Liver (tissue), 8 donors: ENCODE measurements at regions not wholly inside any gene's neighbourhood (a gene's known extent, or its start where the extent isn't known, plus 50 kb on each side); places are given as distances from the start of the nearest gene placed in this dataset.

Source experiments
- DNase-seq: peaks from one replicate; pipeline ENCODE4 v3.0.0-alpha.2; 2017; ENCODE audit warnings: low spot score
- H3K27ac ChIP-seq, 2 donors: one replicate each; pipeline ENCODE4 v1.7.0; 2013; ENCODE audit warnings: inconsistent platforms in 2 of 2, low read length in 2 of 2, control low read depth in 1 of 2, low read depth in 1 of 2, mild to moderate bottlenecking in 1 of 2
- H3K27me3 ChIP-seq, 4 donors: one replicate each; pipeline versions ENCODE4 v1.6.1 to v1.7.0; 2013; ENCODE audit warnings: low read length in 3 of 4, inconsistent platforms in 1 of 4, mild to moderate bottlenecking in 1 of 4, moderate library complexity in 1 of 4; ENCODE audit not compliant: control insufficient read depth in 4 of 4, insufficient read depth in 4 of 4
- H3K36me3 ChIP-seq, 4 donors: one replicate each; pipeline versions ENCODE4 v1.6.1 to v1.7.0; 2013; ENCODE audit warnings: low read length in 3 of 4, mild to moderate bottlenecking in 3 of 4, low read depth in 1 of 4, moderate library complexity in 1 of 4; ENCODE audit not compliant: control insufficient read depth in 4 of 4, insufficient read depth in 3 of 4
- H3K4me1 ChIP-seq, 4 donors: one replicate each; pipeline versions ENCODE4 v1.6.1 to v1.7.0; 2013; ENCODE audit warnings: low read length in 3 of 4, mild to moderate bottlenecking in 3 of 4, moderate library complexity in 1 of 4; ENCODE audit not compliant: control insufficient read depth in 4 of 4, insufficient read depth in 4 of 4
- H3K4me3 ChIP-seq, 3 donors: one replicate each; pipeline versions ENCODE4 v1.6.1 to v1.7.0; 2013; ENCODE audit warnings: low read length in 3 of 3, control low read depth in 1 of 3, low read depth in 1 of 3, mild to moderate bottlenecking in 1 of 3
- H3K9ac ChIP-seq, 2 donors: one replicate each; pipeline ENCODE4 v1.7.0; 2013; ENCODE audit warnings: low read length in 2 of 2, mild to moderate bottlenecking in 2 of 2, moderate library complexity in 2 of 2, control low read depth in 1 of 2, low read depth in 1 of 2
- H3K9me3 ChIP-seq, 4 donors: one replicate each; pipeline versions ENCODE4 v1.6.1 to v1.7.0; 2013; ENCODE audit warnings: low read length in 3 of 4; ENCODE audit not compliant: control insufficient read depth in 4 of 4
- EGR1 ChIP-seq, 2 donors: IDR thresholded peaks; 2 replicates each; pipeline ENCODE4 v1.6.1; 2016 to 2018; ENCODE audit warnings: antibody characterized with exemption in 2 of 2, low read depth in 2 of 2
- FOXA1 ChIP-seq: IDR thresholded peaks from 2 replicates; pipeline ENCODE4 v1.6.1; 2016; ENCODE audit warnings: antibody characterized with exemption
- FOXA2 ChIP-seq: IDR thresholded peaks from 2 replicates; pipeline ENCODE4 v1.6.1; 2016; ENCODE audit warnings: antibody characterized with exemption
- GABPA ChIP-seq, 2 donors: IDR thresholded peaks in 1 of 2; conservative IDR thresholded peaks in 1 of 2; 2 replicates each; pipeline ENCODE4 v1.6.1; 2016; ENCODE audit warnings: antibody characterized with exemption in 2 of 2, mild to moderate bottlenecking in 1 of 2, moderate library complexity in 1 of 2
- HNF4A ChIP-seq, 2 donors: conservative IDR thresholded peaks; 2 replicates each; pipeline ENCODE4 v1.6.1; 2016; ENCODE audit warnings: antibody characterized with exemption in 2 of 2, mild to moderate bottlenecking in 2 of 2
- JUND ChIP-seq, 2 donors: IDR thresholded peaks; 2 replicates each; pipeline ENCODE4 v1.6.1; 2016; ENCODE audit warnings: antibody characterized with exemption in 2 of 2
- RXRA ChIP-seq, 2 donors: IDR thresholded peaks; 2 replicates each; pipeline ENCODE4 v1.6.1; 2017 to 2018; ENCODE audit warnings: antibody characterized with exemption in 2 of 2, mild to moderate bottlenecking in 1 of 2
- SP1 ChIP-seq: IDR thresholded peaks from 2 replicates; pipeline ENCODE4 v1.6.1; 2018; ENCODE audit warnings: antibody characterized with exemption, mild to moderate bottlenecking
- TAF1 ChIP-seq: conservative IDR thresholded peaks from 2 replicates; pipeline ENCODE4 v1.6.1; 2016; ENCODE audit warnings: antibody characterized with exemption, mild to moderate bottlenecking
- YY1 ChIP-seq: IDR thresholded peaks from 2 replicates; pipeline ENCODE4 v1.6.1; 2016; ENCODE audit warnings: antibody characterized with exemption, mild to moderate bottlenecking
- WGBS: extraction: QIAGEN DNeasy Blood & Tissue Kit; methylation state at CpG from one replicate; pipeline ENCODE4 v1.1.7; 2013; 5-methylcytosine and 5-hydroxymethylcytosine counted together
- TF ChIP-seq, protein P1 (sequence below): IDR thresholded peaks from 2 replicates; pipeline ENCODE4 v1.6.1; 2016; ENCODE audit warnings: antibody characterized with exemption
- TF ChIP-seq, protein P2 (sequence below): IDR thresholded peaks from 2 replicates; pipeline ENCODE4 v1.6.1; 2016; ENCODE audit warnings: antibody characterized with exemption
- TF ChIP-seq, protein P3 (sequence below): fragments of 150-350 bp; IDR thresholded peaks from 2 replicates; pipeline ENCODE4 v1.5.1; 2017; ENCODE audit warnings: improper control_type of control experiment, low read depth, low read length; ENCODE audit not compliant: missing input control
- TF ChIP-seq, protein P4 (sequence below): IDR thresholded peaks from 2 replicates; pipeline ENCODE4 v1.6.1; 2016; ENCODE audit warnings: antibody characterized with exemption, mild to moderate bottlenecking
- donor health status: healthy.
- donor health status: healthy.
- donor health status: healthy.
- donor health status: healthy.
- donor health status: healthy.

DNA sequence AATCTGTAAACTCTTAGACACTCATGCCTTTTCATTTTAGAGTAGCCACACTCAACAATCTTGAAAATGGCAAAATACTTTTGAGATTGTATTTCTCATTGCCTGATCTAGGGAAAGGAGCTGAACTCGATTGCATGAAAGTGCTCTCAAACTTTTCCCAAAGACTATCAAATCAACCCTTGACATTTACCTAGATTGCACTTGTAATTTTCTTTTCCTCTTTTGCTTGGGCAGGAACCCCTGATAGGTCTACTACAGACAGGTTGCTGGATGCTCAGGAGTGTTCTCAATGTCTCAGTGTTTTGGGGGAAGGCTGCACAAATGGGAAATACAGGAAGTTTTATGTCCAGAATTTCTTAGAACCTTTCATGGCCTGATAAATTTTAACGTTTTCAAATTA, 468.0 kb upstream of the GJE1 start:
- no peak overlapping the region for H3K27ac ChIP-seq
- H3K4me3 ChIP-seq = no peak overlapping the region
- no peaks in the 10 kb centered on the region for H3K36me3 ChIP-seq
- H3K27me3 ChIP-seq = no peaks in the 10 kb centered on the region
- H3K9ac ChIP-seq = no peak overlapping the region
- DNase-seq = no peak
- H3K9me3 ChIP-seq = no peaks in the 10 kb centered on the region
- TF ChIP-seq, protein P1, sequence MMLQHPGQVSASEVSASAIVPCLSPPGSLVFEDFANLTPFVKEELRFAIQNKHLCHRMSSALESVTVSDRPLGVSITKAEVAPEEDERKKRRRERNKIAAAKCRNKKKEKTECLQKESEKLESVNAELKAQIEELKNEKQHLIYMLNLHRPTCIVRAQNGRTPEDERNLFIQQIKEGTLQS = no peak
- TF ChIP-seq HNF4A (conservative IDR thresholded peaks at IDR 0.05) (no peak), RXRA (IDR thresholded peaks at IDR 0.05) (no peak), EGR1 (IDR thresholded peaks at IDR 0.05; ENCODE audit: low read depth in 2 of 2) (no peak)
- TF ChIP-seq, protein P2, sequence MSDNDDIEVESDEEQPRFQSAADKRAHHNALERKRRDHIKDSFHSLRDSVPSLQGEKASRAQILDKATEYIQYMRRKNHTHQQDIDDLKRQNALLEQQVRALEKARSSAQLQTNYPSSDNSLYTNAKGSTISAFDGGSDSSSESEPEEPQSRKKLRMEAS = no peak
- H3K4me1 ChIP-seq = peaks cover 0 to 4% (median 0%) of the 10 kb centered on the region in 4 donors
- WGBS = 77% methylated on average over 2 of the region's 2 CpGs

DNA sequence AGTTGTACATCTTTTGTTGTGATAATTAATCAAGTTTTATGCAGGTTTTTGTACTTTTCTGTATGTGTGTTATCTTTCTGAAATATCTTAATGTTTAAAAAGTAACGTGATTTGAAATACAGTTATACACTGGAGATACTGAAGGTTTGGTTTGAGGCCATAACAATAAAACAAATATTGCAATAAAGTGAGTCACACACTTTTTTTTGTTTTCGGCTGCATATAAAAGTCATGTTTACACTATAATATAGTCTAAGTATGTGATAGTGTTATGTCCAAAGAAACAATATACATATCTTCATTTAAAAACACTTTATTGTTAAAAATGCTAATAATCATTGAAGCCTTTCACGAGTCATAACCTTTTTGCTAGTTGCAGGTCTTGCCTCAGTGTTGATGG, 473.1 kb upstream of the GJE1 start:
- Histone ChIP-seq H3K4me1 (no peaks in the 10 kb centered on the region), H3K36me3 (no peaks in the 10 kb centered on the region), H3K27ac (no peak overlapping the region), H3K4me3 (no peak overlapping the region), H3K9me3 (peaks cover 0 to 3% (median under 1%) of the 10 kb centered on the region in 4 donors), H3K9ac (no peak overlapping the region), H3K27me3 (no peaks in the 10 kb centered on the region)
- TF ChIP-seq, protein P3, sequence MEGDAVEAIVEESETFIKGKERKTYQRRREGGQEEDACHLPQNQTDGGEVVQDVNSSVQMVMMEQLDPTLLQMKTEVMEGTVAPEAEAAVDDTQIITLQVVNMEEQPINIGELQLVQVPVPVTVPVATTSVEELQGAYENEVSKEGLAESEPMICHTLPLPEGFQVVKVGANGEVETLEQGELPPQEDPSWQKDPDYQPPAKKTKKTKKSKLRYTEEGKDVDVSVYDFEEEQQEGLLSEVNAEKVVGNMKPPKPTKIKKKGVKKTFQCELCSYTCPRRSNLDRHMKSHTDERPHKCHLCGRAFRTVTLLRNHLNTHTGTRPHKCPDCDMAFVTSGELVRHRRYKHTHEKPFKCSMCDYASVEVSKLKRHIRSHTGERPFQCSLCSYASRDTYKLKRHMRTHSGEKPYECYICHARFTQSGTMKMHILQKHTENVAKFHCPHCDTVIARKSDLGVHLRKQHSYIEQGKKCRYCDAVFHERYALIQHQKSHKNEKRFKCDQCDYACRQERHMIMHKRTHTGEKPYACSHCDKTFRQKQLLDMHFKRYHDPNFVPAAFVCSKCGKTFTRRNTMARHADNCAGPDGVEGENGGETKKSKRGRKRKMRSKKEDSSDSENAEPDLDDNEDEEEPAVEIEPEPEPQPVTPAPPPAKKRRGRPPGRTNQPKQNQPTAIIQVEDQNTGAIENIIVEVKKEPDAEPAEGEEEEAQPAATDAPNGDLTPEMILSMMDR = no peak
- TF ChIP-seq TAF1 (no peak), HNF4A (conservative IDR thresholded peaks at IDR 0.05) (no peak), JUND (IDR thresholded peaks at IDR 0.05) (no peak), GABPA (IDR thresholded peaks at IDR 0.05 in 1 of 2, conservative IDR thresholded peaks at IDR 0.05 in 1 of 2) (no peak), YY1 (no peak), EGR1 (IDR thresholded peaks at IDR 0.05; ENCODE audit: low read depth in 2 of 2) (no peak), FOXA1 (no peak), SP1 (no peak), FOXA2 (no peak), RXRA (IDR thresholded peaks at IDR 0.05) (no peak)
- TF ChIP-seq, protein P2 = no peak
- TF ChIP-seq, protein P4, sequence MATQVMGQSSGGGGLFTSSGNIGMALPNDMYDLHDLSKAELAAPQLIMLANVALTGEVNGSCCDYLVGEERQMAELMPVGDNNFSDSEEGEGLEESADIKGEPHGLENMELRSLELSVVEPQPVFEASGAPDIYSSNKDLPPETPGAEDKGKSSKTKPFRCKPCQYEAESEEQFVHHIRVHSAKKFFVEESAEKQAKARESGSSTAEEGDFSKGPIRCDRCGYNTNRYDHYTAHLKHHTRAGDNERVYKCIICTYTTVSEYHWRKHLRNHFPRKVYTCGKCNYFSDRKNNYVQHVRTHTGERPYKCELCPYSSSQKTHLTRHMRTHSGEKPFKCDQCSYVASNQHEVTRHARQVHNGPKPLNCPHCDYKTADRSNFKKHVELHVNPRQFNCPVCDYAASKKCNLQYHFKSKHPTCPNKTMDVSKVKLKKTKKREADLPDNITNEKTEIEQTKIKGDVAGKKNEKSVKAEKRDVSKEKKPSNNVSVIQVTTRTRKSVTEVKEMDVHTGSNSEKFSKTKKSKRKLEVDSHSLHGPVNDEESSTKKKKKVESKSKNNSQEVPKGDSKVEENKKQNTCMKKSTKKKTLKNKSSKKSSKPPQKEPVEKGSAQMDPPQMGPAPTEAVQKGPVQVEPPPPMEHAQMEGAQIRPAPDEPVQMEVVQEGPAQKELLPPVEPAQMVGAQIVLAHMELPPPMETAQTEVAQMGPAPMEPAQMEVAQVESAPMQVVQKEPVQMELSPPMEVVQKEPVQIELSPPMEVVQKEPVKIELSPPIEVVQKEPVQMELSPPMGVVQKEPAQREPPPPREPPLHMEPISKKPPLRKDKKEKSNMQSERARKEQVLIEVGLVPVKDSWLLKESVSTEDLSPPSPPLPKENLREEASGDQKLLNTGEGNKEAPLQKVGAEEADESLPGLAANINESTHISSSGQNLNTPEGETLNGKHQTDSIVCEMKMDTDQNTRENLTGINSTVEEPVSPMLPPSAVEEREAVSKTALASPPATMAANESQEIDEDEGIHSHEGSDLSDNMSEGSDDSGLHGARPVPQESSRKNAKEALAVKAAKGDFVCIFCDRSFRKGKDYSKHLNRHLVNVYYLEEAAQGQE = no peak
- TF ChIP-seq, protein P1 = no peak
- WGBS = 74% methylated on average over 3 of the region's 3 CpGs
- DNase-seq = no peak
